ENCODE measurements at regions not wholly inside any gene's neighbourhood (a gene's known extent, or its start where the extent isn't known, plus 50 kb on each side); places are given as distances from the start of the nearest gene placed in this dataset.

GRCh38 chr3:94195381-94195780 is 132.5 kb downstream of the NSUN3 start:
- H3K9me3 ChIP-seq = no peaks in the 10 kb centered on the region
- no peaks in the 10 kb centered on the region for H3K27me3 ChIP-seq (replicated peaks; ENCODE audit: insufficient read depth)
- TF ChIP-seq CTCF (IDR thresholded peaks at IDR 0.05) = no peak
- ATAC-seq (ENCODE audit: insufficient number of reproducible peaks, low FRiP score, low read depth) (no peak), DNase-seq (ENCODE audit: low spot score) (no peak)
- H3K36me3 ChIP-seq = no peaks in the 10 kb centered on the region
- no peaks in the 10 kb centered on the region for H3K4me1 ChIP-seq (ENCODE audit: control insufficient read depth in 1 of 2, low read depth in 2 of 2)
- no peak overlapping the region for H3K27ac ChIP-seq
- H3K4me3 ChIP-seq = no peak overlapping the region

GRCh38 chr3:94206291-94206690 is 143.4 kb downstream of the NSUN3 start:
- Histone ChIP-seq H3K9me3 (no peaks in the 10 kb centered on the region), H3K27ac (no peak overlapping the region), H3K4me1 (ENCODE audit: control insufficient read depth in 1 of 2, low read depth in 2 of 2) (no peaks in the 10 kb centered on the region), H3K4me3 (no peak overlapping the region), H3K27me3 (replicated peaks; ENCODE audit: insufficient read depth) (no peaks in the 10 kb centered on the region), H3K36me3 (no peaks in the 10 kb centered on the region)
- no peak for TF ChIP-seq CTCF (IDR thresholded peaks at IDR 0.05)
- DNase-seq (ENCODE audit: low spot score) = no peak
- no peak for ATAC-seq (ENCODE audit: insufficient number of reproducible peaks, low FRiP score, low read depth)

- no peaks in the 10 kb centered on the region for H3K4me1 ChIP-seq (ENCODE audit: control insufficient read depth in 1 of 2, low read depth in 2 of 2)
- ATAC-seq (ENCODE audit: insufficient number of reproducible peaks, low FRiP score, low read depth) (no peak), DNase-seq (ENCODE audit: low spot score) (no peak)
- no peak overlapping the region for H3K27ac ChIP-seq
- no peaks in the 10 kb centered on the region for H3K27me3 ChIP-seq (replicated peaks; ENCODE audit: insufficient read depth)
- H3K9me3 ChIP-seq = no peaks in the 10 kb centered on the region
- TF ChIP-seq CTCF (IDR thresholded peaks at IDR 0.05) = no peak
- no peaks in the 10 kb centered on the region for H3K36me3 ChIP-seq
- H3K4me3 ChIP-seq = no peak overlapping the region
Observed at GRCh38 chr3:94210256-94210655, 147.4 kb downstream of the NSUN3 start.

- TF ChIP-seq CTCF (IDR thresholded peaks at IDR 0.05) = no peak
- Histone ChIP-seq H3K27me3 (replicated peaks; ENCODE audit: insufficient read depth) (no peaks in the 10 kb centered on the region), H3K9me3 (no peaks in the 10 kb centered on the region), H3K27ac (no peak overlapping the region), H3K36me3 (no peaks in the 10 kb centered on the region), H3K4me1 (ENCODE audit: control insufficient read depth in 1 of 2, low read depth in 2 of 2) (no peaks in the 10 kb centered on the region), H3K4me3 (no peak overlapping the region)
- DNase-seq (ENCODE audit: low spot score) = no peak
- ATAC-seq (ENCODE audit: insufficient number of reproducible peaks, low FRiP score, low read depth) = no peak
Observed at GRCh38 chr3:94217406-94217805, 154.5 kb downstream of the NSUN3 start.

- DNase-seq (ENCODE audit: low spot score) (no peak), ATAC-seq (ENCODE audit: insufficient number of reproducible peaks, low FRiP score, low read depth) (no peak)
- H3K36me3 ChIP-seq = no peaks in the 10 kb centered on the region
- H3K9me3 ChIP-seq = no peaks in the 10 kb centered on the region
- H3K4me3 ChIP-seq = no peak overlapping the region
- H3K27me3 ChIP-seq (replicated peaks; ENCODE audit: insufficient read depth) = no peaks in the 10 kb centered on the region
- H3K27ac ChIP-seq = no peak overlapping the region
- no peak for TF ChIP-seq CTCF (IDR thresholded peaks at IDR 0.05)
- H3K4me1 ChIP-seq (ENCODE audit: control insufficient read depth in 1 of 2, low read depth in 2 of 2) = no peaks in the 10 kb centered on the region
Observed at GRCh38 chr3:94220426-94220825, 157.6 kb downstream of the NSUN3 start.
